ENCODE measurements at regions not wholly inside any gene's neighbourhood (a gene's known extent, or its start where the extent isn't known, plus 50 kb on each side); places are given as distances from the start of the nearest gene placed in this dataset.

DNA sequence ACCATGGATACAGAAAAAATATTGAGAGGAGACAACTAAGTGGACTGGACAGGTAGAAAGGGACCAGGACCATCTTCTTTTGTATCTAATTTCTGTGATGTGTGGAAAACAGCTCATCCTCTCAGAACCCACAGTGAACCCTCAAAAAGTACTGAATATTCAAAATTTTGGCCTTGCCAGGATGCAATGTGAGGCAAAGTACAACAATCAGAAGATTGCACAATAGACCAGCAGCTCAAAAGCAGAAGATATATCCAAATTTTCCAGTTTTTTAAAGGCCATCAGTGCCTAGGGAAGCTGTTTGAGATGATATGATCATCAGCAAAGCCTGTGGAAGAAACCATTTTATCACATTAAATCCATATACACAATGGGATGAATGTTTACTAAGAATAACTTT, 973.3 kb upstream of the MIR17HG start:
- TF ChIP-seq, protein P1, sequence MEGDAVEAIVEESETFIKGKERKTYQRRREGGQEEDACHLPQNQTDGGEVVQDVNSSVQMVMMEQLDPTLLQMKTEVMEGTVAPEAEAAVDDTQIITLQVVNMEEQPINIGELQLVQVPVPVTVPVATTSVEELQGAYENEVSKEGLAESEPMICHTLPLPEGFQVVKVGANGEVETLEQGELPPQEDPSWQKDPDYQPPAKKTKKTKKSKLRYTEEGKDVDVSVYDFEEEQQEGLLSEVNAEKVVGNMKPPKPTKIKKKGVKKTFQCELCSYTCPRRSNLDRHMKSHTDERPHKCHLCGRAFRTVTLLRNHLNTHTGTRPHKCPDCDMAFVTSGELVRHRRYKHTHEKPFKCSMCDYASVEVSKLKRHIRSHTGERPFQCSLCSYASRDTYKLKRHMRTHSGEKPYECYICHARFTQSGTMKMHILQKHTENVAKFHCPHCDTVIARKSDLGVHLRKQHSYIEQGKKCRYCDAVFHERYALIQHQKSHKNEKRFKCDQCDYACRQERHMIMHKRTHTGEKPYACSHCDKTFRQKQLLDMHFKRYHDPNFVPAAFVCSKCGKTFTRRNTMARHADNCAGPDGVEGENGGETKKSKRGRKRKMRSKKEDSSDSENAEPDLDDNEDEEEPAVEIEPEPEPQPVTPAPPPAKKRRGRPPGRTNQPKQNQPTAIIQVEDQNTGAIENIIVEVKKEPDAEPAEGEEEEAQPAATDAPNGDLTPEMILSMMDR (IDR thresholded peaks at IDR 0.05), result no peak
- TF ChIP-seq POLR2A (IDR thresholded peaks at IDR 0.05), result no peak

Measured in esophagus squamous epithelium (tissue), 4 donors.